HFF-Myc (cell line): ENCODE measurements at regions not wholly inside any gene's neighbourhood (a gene's known extent, or its start where the extent isn't known, plus 50 kb on each side); places are given as distances from the start of the nearest gene placed in this dataset.

ENCODE experiments used
- DNase-seq: peaks from one replicate; pipeline ENCODE4 v3.0.0-alpha.2; 2011; ENCODE audit warnings: low read depth; ENCODE audit errors: extremely low read depth
- H3K4me3 ChIP-seq: replicated peaks from 2 replicates; pipeline ENCODE4 v1.5.1; 2011; ENCODE audit warnings: low read depth, mild to moderate bottlenecking, control low read depth, low read length
- TF ChIP-seq, protein P1 (sequence below): IDR thresholded peaks from 2 replicates; pipeline ENCODE4 v1.5.1; 2012; ENCODE audit warnings: mild to moderate bottlenecking, low read depth, low read length, control low read depth; ENCODE audit errors: missing control alignments

- TF ChIP-seq, protein P1, sequence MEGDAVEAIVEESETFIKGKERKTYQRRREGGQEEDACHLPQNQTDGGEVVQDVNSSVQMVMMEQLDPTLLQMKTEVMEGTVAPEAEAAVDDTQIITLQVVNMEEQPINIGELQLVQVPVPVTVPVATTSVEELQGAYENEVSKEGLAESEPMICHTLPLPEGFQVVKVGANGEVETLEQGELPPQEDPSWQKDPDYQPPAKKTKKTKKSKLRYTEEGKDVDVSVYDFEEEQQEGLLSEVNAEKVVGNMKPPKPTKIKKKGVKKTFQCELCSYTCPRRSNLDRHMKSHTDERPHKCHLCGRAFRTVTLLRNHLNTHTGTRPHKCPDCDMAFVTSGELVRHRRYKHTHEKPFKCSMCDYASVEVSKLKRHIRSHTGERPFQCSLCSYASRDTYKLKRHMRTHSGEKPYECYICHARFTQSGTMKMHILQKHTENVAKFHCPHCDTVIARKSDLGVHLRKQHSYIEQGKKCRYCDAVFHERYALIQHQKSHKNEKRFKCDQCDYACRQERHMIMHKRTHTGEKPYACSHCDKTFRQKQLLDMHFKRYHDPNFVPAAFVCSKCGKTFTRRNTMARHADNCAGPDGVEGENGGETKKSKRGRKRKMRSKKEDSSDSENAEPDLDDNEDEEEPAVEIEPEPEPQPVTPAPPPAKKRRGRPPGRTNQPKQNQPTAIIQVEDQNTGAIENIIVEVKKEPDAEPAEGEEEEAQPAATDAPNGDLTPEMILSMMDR = no peak
- H3K4me3 ChIP-seq = no peak overlapping the region
- no peak for DNase-seq
Observed at GRCh38 chr2:41959760-41960159, 88.1 kb upstream of the PKDCC start.

DNA sequence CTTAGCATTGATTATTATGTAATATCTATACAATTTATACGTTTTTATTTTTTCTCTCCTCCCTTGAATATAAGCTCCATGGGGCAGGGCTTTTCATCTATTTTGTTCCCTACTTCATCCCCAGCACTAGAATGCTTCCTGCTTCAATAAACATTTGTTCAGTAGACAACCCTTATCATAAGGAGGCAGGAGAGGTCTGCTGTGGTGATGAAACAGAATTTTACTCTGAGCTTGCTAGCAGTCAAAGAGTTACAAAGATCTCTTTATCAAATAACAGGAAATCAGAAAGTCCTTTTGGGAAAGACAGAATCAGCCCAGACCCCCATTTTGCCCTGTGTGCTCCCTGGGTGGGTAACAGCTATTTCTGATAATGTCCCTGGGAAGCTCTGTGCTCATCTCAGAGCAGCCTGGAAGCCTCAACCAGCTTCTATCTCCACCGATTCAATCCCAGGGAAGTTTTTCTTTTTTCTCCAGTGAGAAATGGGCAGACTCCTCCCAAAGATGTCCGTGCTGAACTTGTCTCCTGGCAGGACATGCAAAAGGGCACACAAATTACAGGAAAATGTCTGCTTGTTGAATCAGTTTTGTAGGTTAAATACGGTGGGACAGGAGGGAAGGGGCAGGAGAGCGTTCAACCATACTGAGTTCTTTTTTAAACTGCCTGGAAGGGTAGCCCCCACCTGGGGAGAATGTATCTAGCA is 84.7 kb upstream of the PKDCC start:
- DNase-seq = no peak
- TF ChIP-seq, protein P1 = no peak
- H3K4me3 ChIP-seq = no peak overlapping the region

DNA sequence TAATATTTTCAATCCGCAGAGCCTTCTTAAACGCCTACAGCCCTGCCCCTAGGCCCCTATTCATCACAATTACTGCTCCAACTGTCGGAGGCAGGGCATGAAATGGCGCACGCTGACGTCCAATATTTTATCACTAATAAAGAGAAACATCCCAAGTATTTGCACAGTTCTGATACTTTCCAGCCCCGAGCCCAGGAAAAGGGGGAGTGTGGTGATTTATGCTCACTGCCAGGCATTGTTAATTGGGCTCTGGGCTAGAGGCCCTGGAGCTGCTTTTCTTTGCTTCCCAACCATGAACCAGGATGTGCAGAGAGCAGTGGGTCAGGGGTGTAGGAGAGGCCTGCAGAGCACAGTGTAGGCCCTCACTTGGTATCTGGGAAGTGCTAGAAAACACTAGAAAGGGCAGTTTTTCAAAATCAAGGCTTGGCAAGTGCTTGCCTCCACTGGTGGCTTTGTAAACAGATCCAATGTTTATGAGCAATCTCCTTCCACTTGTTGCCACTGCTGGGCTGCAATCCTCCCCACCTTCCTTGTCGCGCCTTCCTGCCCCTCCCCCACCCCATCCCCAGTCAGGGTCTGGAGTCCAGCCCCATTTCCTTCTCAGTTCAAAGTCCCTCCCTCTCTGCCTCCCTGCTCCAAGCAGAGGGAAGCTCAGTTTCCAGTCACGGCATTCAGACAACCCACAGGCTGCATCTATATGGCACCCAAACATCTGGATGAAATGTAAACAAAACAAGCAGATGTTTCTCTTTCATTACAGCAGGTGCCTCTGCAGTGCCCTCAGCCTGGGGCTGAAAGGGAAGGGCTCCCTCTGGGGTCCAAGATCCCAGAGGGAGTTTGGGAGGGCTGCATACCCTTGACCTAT is 83.9 kb upstream of the PKDCC start:
- H3K4me3 ChIP-seq = no peak overlapping the region
- no peak for DNase-seq
- TF ChIP-seq, protein P1 = no peak

GRCh38 chr2:41965173-41965908 is 82.5 kb upstream of the PKDCC start:
- TF ChIP-seq, protein P1 = no peak
- no peak overlapping the region for H3K4me3 ChIP-seq
- DNase-seq = no peak

- DNase-seq = no peak
- TF ChIP-seq, protein P1 = no peak
- H3K4me3 ChIP-seq = no peak overlapping the region
Observed at GRCh38 chr2:41965909-41966295, 81.9 kb upstream of the PKDCC start.

- no peak overlapping the region for H3K4me3 ChIP-seq
- TF ChIP-seq, protein P1 = no peak
- DNase-seq = peak; percentile 55
Observed at GRCh38 chr2:41966431-41966893, 81.4 kb upstream of the PKDCC start.
